H1 (cell line): ENCODE measurements at regions not wholly inside any gene's neighbourhood (a gene's known extent, or its start where the extent isn't known, plus 50 kb on each side); places are given as distances from the start of the nearest gene placed in this dataset.

ENCODE experiments used
- CTCF ChIA-PET: fragments of 300-600 bp; sonication (Branson Sonifier 250); formaldehyde crosslinking; loops from one replicate; lab custom pipeline; 2021; ENCODE audit not compliant: partially characterized antibody; lab: Charles Lee
- POLR2A ChIA-PET: fragments of 300-600 bp; sonication (Branson Sonifier 250); formaldehyde crosslinking; loops from one replicate; lab custom pipeline; 2021; ENCODE audit warnings: inconsistent platforms; ENCODE audit not compliant: partially characterized antibody; lab: Charles Lee
- DNase-seq, 2 experiments: peaks; one replicate each; pipeline versions ENCODE4 v3.0.0 to v3.0.0-alpha.2; 2010 to 2022; ENCODE audit warnings: low spot score in 2 of 2, low read depth in 1 of 2, mixed read lengths in 1 of 2
- FAIRE-seq: peaks from 2 replicates; lab custom pipeline; 2011; peaks lifted over from hg19 to GRCh38; lab: Jason Lieb, UNC
- H2AFZ ChIP-seq: 2 replicates; pipeline ENCODE4 v1.8.1; 2012; ENCODE audit warnings: low read length, inconsistent platforms
- H2AK5ac ChIP-seq: 2 replicates; pipeline ENCODE4 v1.6.1; 2013; ENCODE audit warnings: low read depth, low read length
- H2BK120ac ChIP-seq: replicated peaks from 2 replicates; pipeline ENCODE3; 2013; ENCODE audit warnings: low read depth, low read length, inconsistent platforms
- H2BK12ac ChIP-seq: 2 replicates; pipeline ENCODE4 v1.6.1; 2013; ENCODE audit warnings: low read depth, low read length
- H2BK15ac ChIP-seq: 2 replicates; pipeline ENCODE4 v1.6.1; 2013; ENCODE audit warnings: low read length
- H2BK20ac ChIP-seq: 2 replicates; pipeline ENCODE4 v1.6.1; 2013; ENCODE audit warnings: low read length
- H2BK5ac ChIP-seq: 2 replicates; pipeline ENCODE4 v1.6.1; 2013; ENCODE audit warnings: low read depth, low read length
- H3K14ac ChIP-seq: 2 replicates; pipeline ENCODE4 v1.6.1; 2013; ENCODE audit warnings: inconsistent platforms; ENCODE audit not compliant: insufficient read length
- H3K18ac ChIP-seq: 2 replicates; pipeline ENCODE4 v1.6.1; 2013; ENCODE audit warnings: low read length; ENCODE audit errors: extremely low read depth
- H3K23ac ChIP-seq: 2 replicates; pipeline ENCODE4 v1.6.1; 2013; ENCODE audit warnings: inconsistent platforms; ENCODE audit not compliant: insufficient read length
- H3K23me2 ChIP-seq: 2 replicates; pipeline ENCODE4 v1.6.1; 2013; ENCODE audit warnings: low read depth, low read length
- H3K27ac ChIP-seq: 2 replicates; pipeline ENCODE4 v1.6.1; 2011; ENCODE audit warnings: low read depth, low read length, inconsistent platforms
- H3K27me3 ChIP-seq, 4 experiments: replicated peaks in 1 of 4; 1 replicate in 1 of 4; 2 replicates in 3 of 4; pipeline versions ENCODE4 v1.6.1 to v1.8.1; 2011 to 2013; ENCODE audit warnings: low read length in 3 of 4, mild to moderate bottlenecking in 3 of 4, inconsistent platforms in 2 of 4, mixed read lengths in 2 of 4, moderate library complexity in 1 of 4; ENCODE audit not compliant: control insufficient read depth in 3 of 4, insufficient read depth in 3 of 4; ENCODE audit errors: extremely low read depth in 1 of 4
- H3K36me3 ChIP-seq, 4 experiments: 2 replicates each; pipeline versions ENCODE4 v1.6.1 to v1.8.1; 2011 to 2013; ENCODE audit warnings: mild to moderate bottlenecking in 4 of 4, low read length in 3 of 4, moderate library complexity in 2 of 4, control low read depth in 1 of 4, inconsistent platforms in 1 of 4; ENCODE audit not compliant: insufficient read depth in 4 of 4, control insufficient read depth in 2 of 4
- H3K4ac ChIP-seq: replicated peaks from 2 replicates; pipeline ENCODE3; 2013; ENCODE audit warnings: low read length, low read depth, mixed read lengths, inconsistent platforms; ENCODE audit not compliant: insufficient read length
- H3K4me1 ChIP-seq, 4 experiments: replicated peaks in 1 of 4; 1 replicate in 1 of 4; 2 replicates in 3 of 4; pipeline versions ENCODE4 v1.6.1 to v1.8.1; 2011 to 2013; ENCODE audit warnings: low read length in 3 of 4, inconsistent platforms in 2 of 4, mixed read lengths in 1 of 4; ENCODE audit not compliant: insufficient read depth in 4 of 4, control insufficient read depth in 3 of 4
- H3K4me2 ChIP-seq, 2 experiments: 2 replicates each; pipeline versions ENCODE4 v1.6.1 to v1.8.1; 2011 to 2013; ENCODE audit warnings: low read depth in 2 of 2, low read length in 2 of 2, control low read depth in 1 of 2, inconsistent platforms in 1 of 2, mild to moderate bottlenecking in 1 of 2; ENCODE audit not compliant: insufficient read depth in 1 of 2
- H3K4me3 ChIP-seq, 4 experiments: fragments of 200-600, 300-600 bp in 1 of 4; sonication (generic), shearing (Covaris generic), sonication (Bioruptor Twin) in 1 of 4; 2 replicates each; pipeline versions ENCODE4 v1.5.1 to v1.8.1; 2011 to 2016; ENCODE audit warnings: low read length in 4 of 4, low read depth in 3 of 4, control low read depth in 2 of 4, inconsistent platforms in 2 of 4, mild to moderate bottlenecking in 2 of 4, mixed read lengths in 1 of 4, moderate library complexity in 1 of 4; ENCODE audit not compliant: insufficient read depth in 2 of 4; ENCODE audit errors: extremely low read depth in 1 of 4
- H3K56ac ChIP-seq: replicated peaks from 2 replicates; pipeline ENCODE3; 2013; ENCODE audit warnings: low read depth, mild to moderate bottlenecking, mixed read lengths, low read length, inconsistent platforms; ENCODE audit not compliant: insufficient read length
- H3K79me1 ChIP-seq: 2 replicates; pipeline ENCODE4 v1.6.1; 2013; ENCODE audit warnings: low read depth, low read length, control low read depth
- H3K79me2 ChIP-seq, 2 experiments: 2 replicates each; pipeline versions ENCODE4 v1.6.1 to v1.8.1; 2012 to 2013; ENCODE audit warnings: low read length in 2 of 2, mild to moderate bottlenecking in 2 of 2, inconsistent platforms in 1 of 2; ENCODE audit not compliant: insufficient read depth in 2 of 2, control insufficient read depth in 1 of 2
- H3K9ac ChIP-seq, 4 experiments: replicated peaks in 1 of 4; 1 replicate in 1 of 4; 2 replicates in 3 of 4; pipeline versions ENCODE4 v1.6.1 to v1.8.1; 2011 to 2013; ENCODE audit warnings: low read depth in 3 of 4, low read length in 3 of 4, control low read depth in 2 of 4, mild to moderate bottlenecking in 2 of 4, moderate library complexity in 2 of 4, inconsistent platforms in 1 of 4; ENCODE audit errors: extremely low read depth in 1 of 4
- H3K9me3 ChIP-seq, 2 experiments: 2 replicates each; pipeline versions ENCODE4 v1.6.1 to v1.8.1; 2012 to 2013; ENCODE audit warnings: mild to moderate bottlenecking in 2 of 2, moderate library complexity in 2 of 2, control low read depth in 1 of 2, inconsistent platforms in 1 of 2, low read depth in 1 of 2, low read length in 1 of 2, mixed read lengths in 1 of 2; ENCODE audit not compliant: insufficient read depth in 2 of 2
- H4K20me1 ChIP-seq, 2 experiments: replicated peaks in 1 of 2; 2 replicates each; pipeline versions ENCODE3 to v1.8.1; 2011 to 2013; ENCODE audit warnings: inconsistent platforms in 2 of 2, low read length in 2 of 2, mild to moderate bottlenecking in 1 of 2; ENCODE audit not compliant: insufficient read depth in 2 of 2, control insufficient read depth in 1 of 2
- H4K5ac ChIP-seq: 2 replicates; pipeline ENCODE4 v1.6.1; 2013; ENCODE audit warnings: low read length, low read depth, mixed read lengths, inconsistent platforms; ENCODE audit not compliant: insufficient read length
- H4K8ac ChIP-seq: 2 replicates; pipeline ENCODE4 v1.8.0; 2013; ENCODE audit warnings: mild to moderate bottlenecking, moderate library complexity, low read length, inconsistent platforms; ENCODE audit not compliant: insufficient read depth; ENCODE audit errors: extremely low read depth
- H4K91ac ChIP-seq: replicated peaks from 2 replicates; pipeline ENCODE3; 2013; ENCODE audit warnings: low read length, mixed read lengths, inconsistent platforms; ENCODE audit not compliant: insufficient read length
- ASH2L ChIP-seq: fragments of 200-600, 300-600 bp; sonication (generic); IDR thresholded peaks from one replicate; pipeline ENCODE4 v1.7.1; 2017; ENCODE audit warnings: low read length
- WGBS, 2 experiments: shearing (Covaris generic) in 1 of 2; methylation state at CpG; one replicate each; pipeline versions ENCODE4 v1.1.6 to v1.1.7; 2013 to 2015; ENCODE audit warnings: low lambda C conversion rate in 2 of 2, mixed read lengths in 2 of 2, inconsistent platforms in 1 of 2, low coverage in 1 of 2, missing lambda C conversion rate in 1 of 2; ENCODE audit not compliant: insufficient replicate concordance in 2 of 2, insufficient coverage in 1 of 2, insufficient read length in 1 of 2; ENCODE audit errors: extremely low coverage in 1 of 2, missing lambda C conversion rate in 1 of 2; 5-methylcytosine and 5-hydroxymethylcytosine counted together

GRCh38 chr5:92215116-92215515 lies 832.0 kb upstream of the ARRDC3 start:
- no peak overlapping the region for H4K8ac ChIP-seq
- H2BK12ac ChIP-seq = no peak overlapping the region
- H3K56ac ChIP-seq = no peak overlapping the region
- no peaks in the 10 kb centered on the region for H3K23me2 ChIP-seq
- no peak overlapping the region for H3K4ac ChIP-seq
- H3K4me3 ChIP-seq = no peak overlapping the region
- WGBS, 2 experiments = 88% methylated on average over 1 of the region's 1 CpG; no CpG with 5 or more reads in 1 of the 2 experiments
- H4K91ac ChIP-seq = no peak overlapping the region
- no peak overlapping the region for H3K4me2 ChIP-seq
- H3K4me1 ChIP-seq = no peaks in the 10 kb centered on the region
- no peaks in the 10 kb centered on the region for H3K36me3 ChIP-seq
- H3K23ac ChIP-seq = no peak overlapping the region
- no peaks in the 10 kb centered on the region for H3K79me2 ChIP-seq
- H4K5ac ChIP-seq = no peak overlapping the region
- H2AFZ ChIP-seq = no peak overlapping the region
- H3K27me3 ChIP-seq = no peaks in the 10 kb centered on the region
- CTCF ChIA-PET = no interaction called here
- POLR2A ChIA-PET = no interaction called here
- no peak overlapping the region for H2AK5ac ChIP-seq
- H3K9ac ChIP-seq = no peak overlapping the region
- no peak overlapping the region for H3K14ac ChIP-seq
- no peak overlapping the region for H2BK20ac ChIP-seq
- H3K79me1 ChIP-seq = no peaks in the 10 kb centered on the region
- H3K9me3 ChIP-seq = peaks cover 2 to 7% of the 10 kb centered on the region in 2 experiments; a peak in 3 of 4 replicates
- H3K18ac ChIP-seq = no peak overlapping the region
- FAIRE-seq (no peak), DNase-seq (no peak)
- H2BK120ac ChIP-seq = no peak overlapping the region
- H3K27ac ChIP-seq = no peak overlapping the region
- H2BK5ac ChIP-seq = no peak overlapping the region
- no peak overlapping the region for H2BK15ac ChIP-seq
- H4K20me1 ChIP-seq = no peaks in the 10 kb centered on the region
- TF ChIP-seq ASH2L = no peak
